Naive thymus-derived CD4-positive, alpha-beta T cell (primary cell): ENCODE measurements at regions not wholly inside any gene's neighbourhood (a gene's known extent, or its start where the extent isn't known, plus 50 kb on each side); places are given as distances from the start of the nearest gene placed in this dataset.

Source experiments
- ATAC-seq: fragments of 150-1000 bp; cut with Tn5 transposase; 2 replicates; pipeline ENCODE4 v1.10.0; 2021; ENCODE audit warnings: mild to moderate bottlenecking, moderate library complexity
- CTCF ChIA-PET: fragments of 350-600 bp; sonication (Branson Sonifier 250); formaldehyde crosslinking; loops from one replicate; lab custom pipeline; 2021; ENCODE audit warnings: antibody characterized with exemption; lab: Charles Lee
- POLR2A ChIA-PET: fragments of 350-600 bp; sonication (Branson Sonifier 250); formaldehyde crosslinking; loops from one replicate; lab custom pipeline; 2021; ENCODE audit warnings: antibody characterized with exemption, inconsistent platforms; lab: Charles Lee
- DNase-seq, 9 donors: peaks; one replicate each; pipeline versions ENCODE4 v3.0.0 to v3.0.0-alpha.2; 2020 to 2022; ENCODE audit warnings: mixed read lengths in 1 of 9
- H3K27ac ChIP-seq: one replicate; pipeline ENCODE4 v1.7.0; 2013; ENCODE audit warnings: mild to moderate bottlenecking, low read depth, low read length, moderate library complexity
- H3K27me3 ChIP-seq, 2 donors: one replicate each; pipeline ENCODE4 v1.7.0; 2013; ENCODE audit warnings: low read length in 2 of 2, mild to moderate bottlenecking in 2 of 2, moderate library complexity in 2 of 2; ENCODE audit not compliant: control insufficient read depth in 2 of 2, insufficient read depth in 2 of 2
- H3K36me3 ChIP-seq, 3 experiments: 1 replicate in 2 of 3; 2 replicates in 1 of 3; pipeline ENCODE4 v1.7.0; 2013; ENCODE audit warnings: low read length in 3 of 3, mild to moderate bottlenecking in 3 of 3, moderate library complexity in 1 of 3; ENCODE audit not compliant: insufficient read depth in 3 of 3, control insufficient read depth in 2 of 3
- H3K4me1 ChIP-seq, 2 donors: one replicate each; pipeline ENCODE4 v1.7.0; 2013; ENCODE audit warnings: low read length in 2 of 2, mild to moderate bottlenecking in 2 of 2, moderate library complexity in 1 of 2; ENCODE audit not compliant: control insufficient read depth in 2 of 2, insufficient read depth in 2 of 2
- H3K4me3 ChIP-seq: 2 replicates; pipeline ENCODE4 v1.7.0; 2013; ENCODE audit warnings: mild to moderate bottlenecking, low read length
- H3K9me3 ChIP-seq, 3 experiments: 1 replicate in 2 of 3; 2 replicates in 1 of 3; pipeline ENCODE4 v1.7.0; 2013; ENCODE audit warnings: low read length in 3 of 3; ENCODE audit not compliant: control insufficient read depth in 2 of 3
- H3K27ac Mint-ChIP-seq, 9 donors: one replicate each; pipeline ENCODE4 v1.8.0; 2020 to 2022; ENCODE audit warnings: mixed read lengths in 9 of 9, mild to moderate bottlenecking in 8 of 9, moderate library complexity in 5 of 9, inconsistent platforms in 2 of 9
- H3K27me3 Mint-ChIP-seq, 5 donors: one replicate each; pipeline ENCODE4 v1.8.0; 2021 to 2022; ENCODE audit warnings: mixed read lengths in 5 of 5, mild to moderate bottlenecking in 1 of 5
- H3K36me3 Mint-ChIP-seq, 5 donors: one replicate each; pipeline ENCODE4 v1.8.0; 2020 to 2022; ENCODE audit warnings: mixed read lengths in 5 of 5, mild to moderate bottlenecking in 3 of 5, inconsistent platforms in 1 of 5
- H3K4me1 Mint-ChIP-seq, 7 donors: one replicate each; pipeline ENCODE4 v1.8.0; 2020 to 2022; ENCODE audit warnings: mixed read lengths in 7 of 7, mild to moderate bottlenecking in 3 of 7, inconsistent platforms in 1 of 7
- H3K4me3 Mint-ChIP-seq, 10 donors: one replicate each; pipeline ENCODE4 v1.8.0; 2020 to 2022; ENCODE audit warnings: mild to moderate bottlenecking in 10 of 10, mixed read lengths in 10 of 10, moderate library complexity in 6 of 10, inconsistent platforms in 2 of 10
- H3K9me3 Mint-ChIP-seq, 11 donors: one replicate each; pipeline ENCODE4 v1.8.0; 2020 to 2022; ENCODE audit warnings: mixed read lengths in 11 of 11, mild to moderate bottlenecking in 4 of 11, inconsistent platforms in 1 of 11, moderate library complexity in 1 of 11
- intact Hi-C, 2 donors: fragments of 100-400 bp; cut with micrococcal nuclease; formaldehyde crosslinking; loops; one replicate each; pipeline ENCODE4 v1.15.1; 2023

DNA sequence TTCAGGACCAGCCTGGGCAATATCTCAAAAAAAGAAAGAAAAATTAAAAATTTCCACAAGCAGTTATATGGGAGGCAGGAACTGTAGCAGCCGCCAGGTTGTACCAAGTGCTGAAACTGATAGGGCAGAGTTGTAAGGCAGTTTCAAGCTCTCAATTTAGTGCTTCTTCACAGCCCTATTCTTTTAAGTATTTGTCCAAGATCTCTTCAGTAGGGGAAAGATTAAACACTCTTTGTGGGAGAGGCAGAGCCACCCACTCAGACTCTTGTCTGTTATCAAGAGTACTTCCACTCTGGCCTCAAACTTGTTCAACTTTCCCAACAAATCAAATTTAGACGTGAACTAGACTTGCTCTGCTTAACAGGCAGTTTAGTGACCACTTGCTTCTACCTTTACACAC, 228.7 kb downstream of the REEP3 start:
- no peak for DNase-seq
- CTCF ChIA-PET = no interaction called here
- intact Hi-C loops = no loop called here
- Histone ChIP-seq H3K9me3 (no peaks in the 10 kb centered on the region), H3K27ac (no peak overlapping the region), H3K4me3 (no peak overlapping the region), H3K36me3 (no peaks in the 10 kb centered on the region), H3K27me3 (no peaks in the 10 kb centered on the region), H3K4me1 (no peaks in the 10 kb centered on the region)
- POLR2A ChIA-PET = no interaction called here
- Mint-ChIP-seq H3K9me3 (peaks cover 0 to 5% (median 0%) of the 10 kb centered on the region in 11 donors), H3K36me3 (no peaks in the 10 kb centered on the region), H3K27me3 (peaks cover 0 to 13% (median 6%) of the 10 kb centered on the region in 5 donors), H3K4me1 (no peaks in the 10 kb centered on the region), H3K27ac (no peak overlapping the region), H3K4me3 (no peak overlapping the region)
- no peak for ATAC-seq

DNA sequence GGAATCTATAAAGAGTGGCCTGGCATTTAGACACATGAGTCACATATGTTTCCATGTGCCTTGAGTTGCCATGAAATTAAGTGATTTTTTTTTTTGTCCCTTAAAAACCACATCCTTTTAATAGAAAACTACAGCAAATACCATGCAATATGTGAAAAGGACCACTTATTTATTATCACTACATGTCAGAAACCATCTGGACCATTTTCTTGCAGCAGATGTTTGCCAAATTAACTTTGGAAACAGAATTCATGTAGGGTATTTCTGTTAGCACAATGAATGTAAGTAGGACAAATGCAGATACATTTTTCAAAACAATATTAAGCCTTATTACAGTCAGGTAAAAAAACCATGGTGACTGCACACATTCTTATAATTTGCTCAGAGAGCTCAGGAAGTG, 230.6 kb downstream of the REEP3 start:
- Histone ChIP-seq H3K4me3 (no peak overlapping the region), H3K27ac (no peak overlapping the region), H3K36me3 (no peaks in the 10 kb centered on the region), H3K4me1 (no peaks in the 10 kb centered on the region), H3K9me3 (no peaks in the 10 kb centered on the region), H3K27me3 (no peaks in the 10 kb centered on the region)
- CTCF ChIA-PET = no interaction called here
- H3K4me1 Mint-ChIP-seq = no peaks in the 10 kb centered on the region
- H3K27me3 Mint-ChIP-seq = peaks cover 0 to 14% (median 8%) of the 10 kb centered on the region in 5 donors
- no peak overlapping the region for H3K27ac Mint-ChIP-seq
- ATAC-seq = no peak
- no peak for DNase-seq
- no peak overlapping the region for H3K4me3 Mint-ChIP-seq
- intact Hi-C loops = no loop called here
- POLR2A ChIA-PET = no interaction called here
- H3K9me3 Mint-ChIP-seq = peaks cover 0 to 4% (median 0%) of the 10 kb centered on the region in 11 donors
- no peaks in the 10 kb centered on the region for H3K36me3 Mint-ChIP-seq

DNA sequence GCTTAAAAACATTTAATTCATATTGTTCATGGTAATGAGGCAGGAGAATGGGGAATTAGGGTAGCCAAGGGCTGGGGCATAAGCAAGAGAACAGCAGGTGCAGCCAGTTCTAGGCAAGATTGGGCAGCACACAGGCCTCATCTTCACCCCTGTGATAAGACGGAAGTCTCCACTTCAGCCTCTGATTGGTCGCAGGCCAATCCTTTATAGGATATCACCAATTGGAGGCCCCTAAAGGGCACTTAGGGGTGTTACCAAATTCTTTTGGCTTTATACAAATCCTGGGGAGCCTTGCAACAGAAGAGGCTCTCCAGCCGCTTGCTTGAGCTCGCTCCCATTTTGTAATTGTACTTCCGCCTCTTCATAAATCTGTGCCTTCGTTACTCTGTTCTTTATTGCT, 231.1 kb downstream of the REEP3 start:
- Histone ChIP-seq H3K4me1 (no peaks in the 10 kb centered on the region), H3K27ac (no peak overlapping the region), H3K27me3 (no peaks in the 10 kb centered on the region), H3K4me3 (no peak overlapping the region), H3K36me3 (no peaks in the 10 kb centered on the region), H3K9me3 (no peaks in the 10 kb centered on the region)
- ChIA-PET POLR2A (no interaction called here), CTCF (no interaction called here)
- H3K4me1 Mint-ChIP-seq = no peaks in the 10 kb centered on the region
- H3K4me3 Mint-ChIP-seq = no peak overlapping the region
- H3K9me3 Mint-ChIP-seq = peaks cover 0 to 4% (median 0%) of the 10 kb centered on the region in 11 donors
- DNase-seq (no peak), ATAC-seq (no peak)
- H3K36me3 Mint-ChIP-seq = no peaks in the 10 kb centered on the region
- intact Hi-C loops = no loop called here
- peaks cover 0 to 14% (median 8%) of the 10 kb centered on the region in 5 donors for H3K27me3 Mint-ChIP-seq
- no peak overlapping the region for H3K27ac Mint-ChIP-seq

DNA sequence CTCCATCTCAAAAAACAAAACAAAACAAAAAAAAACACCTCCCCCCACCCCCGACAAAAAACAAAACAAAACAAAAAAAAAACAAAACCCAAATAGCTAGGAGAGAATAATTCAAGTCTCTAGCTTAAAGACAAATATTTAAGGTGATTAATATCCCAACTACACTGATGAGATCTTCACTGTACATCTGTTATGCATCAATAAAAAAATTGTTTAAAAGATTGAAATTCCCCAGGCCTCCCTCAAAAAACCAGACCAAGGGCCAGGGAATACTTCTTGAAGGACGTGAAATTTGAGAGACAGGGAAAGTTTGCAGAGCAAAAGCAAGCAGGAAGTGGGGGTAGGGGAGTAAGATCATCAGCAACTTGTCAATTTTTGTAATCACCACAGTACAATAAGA, 232.6 kb downstream of the REEP3 start:
- Histone ChIP-seq H3K27ac (no peak overlapping the region), H3K4me1 (no peaks in the 10 kb centered on the region), H3K9me3 (no peaks in the 10 kb centered on the region), H3K27me3 (no peaks in the 10 kb centered on the region), H3K36me3 (no peaks in the 10 kb centered on the region), H3K4me3 (no peak overlapping the region)
- intact Hi-C loops = no loop called here
- no peak for DNase-seq
- POLR2A ChIA-PET = no interaction called here
- no peaks in the 10 kb centered on the region for H3K36me3 Mint-ChIP-seq
- no peak overlapping the region for H3K4me3 Mint-ChIP-seq
- ATAC-seq = no peak
- peaks cover 0 to 18% (median 9%) of the 10 kb centered on the region in 5 donors for H3K27me3 Mint-ChIP-seq
- no peaks in the 10 kb centered on the region for H3K4me1 Mint-ChIP-seq
- CTCF ChIA-PET = no interaction called here
- peaks cover 0 to 4% (median 0%) of the 10 kb centered on the region in 11 donors for H3K9me3 Mint-ChIP-seq
- no peak overlapping the region for H3K27ac Mint-ChIP-seq

DNA sequence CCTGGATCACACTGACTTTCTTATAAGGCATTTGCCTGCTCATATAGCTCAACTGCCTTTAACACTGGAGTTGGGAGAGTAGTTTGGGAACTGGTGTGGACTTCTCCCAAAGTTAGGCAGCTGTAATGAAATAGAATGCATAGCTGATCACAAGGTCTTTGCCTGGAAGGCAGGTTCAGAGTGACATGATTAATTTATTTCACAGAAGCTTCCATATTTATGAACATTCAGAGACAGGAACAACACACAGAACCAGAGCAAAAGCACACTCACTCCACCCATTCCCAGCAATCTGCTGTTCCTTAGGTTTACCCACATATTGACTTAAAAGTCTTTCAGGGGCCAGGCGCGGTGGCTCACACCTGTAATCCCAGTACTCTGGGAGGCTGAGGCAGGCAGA, 234.2 kb downstream of the REEP3 start:
- no peaks in the 10 kb centered on the region for H3K27me3 ChIP-seq
- Mint-ChIP-seq H3K27ac (no peak overlapping the region), H3K4me1 (no peaks in the 10 kb centered on the region), H3K36me3 (no peaks in the 10 kb centered on the region), H3K4me3 (no peak overlapping the region), H3K9me3 (peaks cover 0 to 2% (median 0%) of the 10 kb centered on the region in 11 donors), H3K27me3 (peaks cover 5 to 26% (median 17%) of the 10 kb centered on the region in 5 donors)
- H3K4me3 ChIP-seq = no peak overlapping the region
- ChIA-PET POLR2A (no interaction called here), CTCF (no interaction called here)
- H3K27ac ChIP-seq = no peak overlapping the region
- intact Hi-C loops = no loop called here
- DNase-seq = no peak
- H3K36me3 ChIP-seq = no peaks in the 10 kb centered on the region
- no peaks in the 10 kb centered on the region for H3K4me1 ChIP-seq
- ATAC-seq = no peak
- no peaks in the 10 kb centered on the region for H3K9me3 ChIP-seq

DNA sequence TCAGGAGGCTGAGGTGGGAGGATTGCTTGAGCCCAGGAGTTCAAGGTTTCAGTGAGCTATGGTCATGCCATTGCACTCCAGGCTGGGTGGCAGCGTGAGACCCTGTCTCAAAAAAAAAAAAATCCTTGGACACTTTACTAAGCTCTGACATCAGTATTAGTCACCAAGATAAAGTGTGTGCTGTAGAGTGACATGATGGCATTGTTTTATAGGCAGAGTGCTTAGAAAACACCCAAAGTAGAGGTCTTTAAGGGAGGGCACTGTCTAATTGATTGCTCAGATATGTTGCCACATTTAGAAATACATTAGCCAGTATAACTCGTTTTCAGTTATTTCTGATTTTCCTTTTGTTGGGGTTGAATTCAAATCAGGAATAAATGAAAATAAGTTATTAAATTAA, 235.9 kb downstream of the REEP3 start:
- no peaks in the 10 kb centered on the region for H3K36me3 Mint-ChIP-seq
- ATAC-seq = no peak
- intact Hi-C loops = no loop called here
- Histone ChIP-seq H3K4me1 (no peaks in the 10 kb centered on the region), H3K27me3 (no peaks in the 10 kb centered on the region), H3K27ac (no peak overlapping the region), H3K4me3 (no peak overlapping the region), H3K9me3 (no peaks in the 10 kb centered on the region), H3K36me3 (no peaks in the 10 kb centered on the region)
- no peak overlapping the region for H3K27ac Mint-ChIP-seq
- POLR2A ChIA-PET = no interaction called here
- no peak overlapping the region for H3K4me3 Mint-ChIP-seq
- no peaks in the 10 kb centered on the region for H3K4me1 Mint-ChIP-seq
- no peak for DNase-seq
- H3K27me3 Mint-ChIP-seq = peaks cover 12 to 34% (median 20%) of the 10 kb centered on the region in 5 donors
- CTCF ChIA-PET = no interaction called here
- H3K9me3 Mint-ChIP-seq = peaks cover 0 to 2% (median 0%) of the 10 kb centered on the region in 11 donors

DNA sequence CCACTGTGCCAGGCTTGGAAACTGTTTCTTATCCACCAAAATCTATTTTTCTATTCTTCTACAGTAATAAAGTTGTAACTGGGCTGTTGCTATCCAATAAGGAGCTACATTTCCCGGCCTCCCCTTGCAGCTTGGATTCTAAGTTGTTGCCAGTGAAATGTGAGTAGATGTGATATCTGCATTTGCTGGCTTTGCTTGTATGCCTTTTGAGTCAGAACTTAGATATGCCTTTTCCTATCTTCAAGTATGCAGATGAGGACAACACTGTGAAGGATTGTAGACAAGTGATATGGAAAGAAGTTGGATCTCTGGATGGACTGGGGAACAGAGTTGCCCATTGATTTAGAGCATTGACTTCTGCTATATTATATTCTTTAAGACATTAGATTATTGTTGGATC, 236.9 kb downstream of the REEP3 start:
- H3K27me3 ChIP-seq = no peaks in the 10 kb centered on the region
- DNase-seq (no peak), ATAC-seq (no peak)
- H3K36me3 ChIP-seq = no peaks in the 10 kb centered on the region
- no peaks in the 10 kb centered on the region for H3K36me3 Mint-ChIP-seq
- H3K27ac ChIP-seq = no peak overlapping the region
- no peaks in the 10 kb centered on the region for H3K4me1 ChIP-seq
- H3K27ac Mint-ChIP-seq = no peak overlapping the region
- peaks cover 12 to 36% (median 20%) of the 10 kb centered on the region in 5 donors for H3K27me3 Mint-ChIP-seq
- H3K4me1 Mint-ChIP-seq = no peaks in the 10 kb centered on the region
- H3K4me3 Mint-ChIP-seq = no peak overlapping the region
- no peak overlapping the region for H3K4me3 ChIP-seq
- H3K9me3 ChIP-seq = no peaks in the 10 kb centered on the region
- intact Hi-C loops = no loop called here
- POLR2A ChIA-PET = no interaction called here
- CTCF ChIA-PET = no interaction called here
- H3K9me3 Mint-ChIP-seq = peaks cover 0 to 2% (median 0%) of the 10 kb centered on the region in 11 donors
